BJ (cell line): ENCODE measurements at regions not wholly inside any gene's neighbourhood (a gene's known extent, or its start where the extent isn't known, plus 50 kb on each side); places are given as distances from the start of the nearest gene placed in this dataset.

ENCODE experiments used
- CTCF ChIA-PET: fragments of 350-600 bp; formaldehyde crosslinking; extraction: SDS; loops from one replicate; lab custom pipeline; 2021; ENCODE audit warnings: antibody characterized with exemption, inconsistent platforms; lab: Yijun Ruan, JAX
- POLR2A ChIA-PET: fragments of 300-600 bp; sonication (Branson Sonifier 250); formaldehyde crosslinking; extraction: SDS; loops from one replicate; lab custom pipeline; 2021; ENCODE audit warnings: antibody characterized with exemption; lab: Charles Lee
- DNase-seq: peaks from one replicate; pipeline ENCODE4 v3.0.0-alpha.2; 2011; ENCODE audit warnings: low read depth
- H3K27me3 ChIP-seq: 2 replicates; pipeline ENCODE4 v1.6.0; 2011; ENCODE audit warnings: low read length; ENCODE audit not compliant: control insufficient read depth, insufficient read depth
- H3K36me3 ChIP-seq: 2 replicates; pipeline ENCODE4 v1.5.1; 2011; ENCODE audit warnings: low read length; ENCODE audit not compliant: control insufficient read depth, insufficient read depth
- H3K4me3 ChIP-seq: 2 replicates; pipeline ENCODE4 v1.5.1; 2011; ENCODE audit warnings: low read depth, mild to moderate bottlenecking, control low read depth, low read length
- CTCF ChIP-seq: IDR thresholded peaks from 2 replicates; pipeline ENCODE4 v1.5.1; 2011; ENCODE audit warnings: low read depth, mild to moderate bottlenecking, control low read depth, inconsistent platforms, low read length, moderate library complexity; ENCODE audit not compliant: insufficient read depth

GRCh38 chr10:118193642-118194041 is 146.9 kb upstream of the RAB11FIP2 start:
- no peak for TF ChIP-seq CTCF
- Histone ChIP-seq H3K4me3 (no peak overlapping the region), H3K36me3 (no peaks in the 10 kb centered on the region), H3K27me3 (no peaks in the 10 kb centered on the region)
- ChIA-PET POLR2A (no interaction called here), CTCF (no interaction called here)
- no peak for DNase-seq

- H3K27me3 ChIP-seq: no peaks in the 10 kb centered on the region
Measured at GRCh38 chr10:118181021-118181420, 134.3 kb upstream of the RAB11FIP2 start.

GRCh38 chr10:118175148-118175547 is 128.4 kb upstream of the RAB11FIP2 start:
- ChIA-PET POLR2A (no interaction called here), CTCF (no interaction called here)
- Histone ChIP-seq H3K4me3 (no peak overlapping the region), H3K27me3 (no peaks in the 10 kb centered on the region), H3K36me3 (no peaks in the 10 kb centered on the region)
- DNase-seq: no peak
- TF ChIP-seq CTCF: no peak

More at GRCh38 chr10:118181021-118181420, 134.3 kb upstream of the RAB11FIP2 start:
- no peak for DNase-seq
- no peaks in the 10 kb centered on the region for H3K36me3 ChIP-seq
- TF ChIP-seq CTCF: no peak
- no peak overlapping the region for H3K4me3 ChIP-seq
- ChIA-PET POLR2A (no interaction called here), CTCF (no interaction called here)

- Histone ChIP-seq H3K4me3 (no peak overlapping the region), H3K27me3 (no peaks in the 10 kb centered on the region), H3K36me3 (no peaks in the 10 kb centered on the region)
- no peak for TF ChIP-seq CTCF
- ChIA-PET POLR2A (no interaction called here), CTCF (no interaction called here)
- no peak for DNase-seq
Measured at GRCh38 chr10:118173296-118173695, 126.6 kb upstream of the RAB11FIP2 start.

- CTCF ChIA-PET: interaction anchor here (0.8 to 1.0 kb wide), 3 partner anchors 11 to 244 kb away, joined by 3 read pairs; no protein-coding TSS in a partner anchor
- TF ChIP-seq CTCF: no peak
- H3K36me3 ChIP-seq: no peaks in the 10 kb centered on the region
- no peak overlapping the region for H3K4me3 ChIP-seq
- H3K27me3 ChIP-seq: no peaks in the 10 kb centered on the region
- POLR2A ChIA-PET: no interaction called here
- no peak for DNase-seq
Measured at GRCh38 chr10:118171861-118172260, 125.1 kb upstream of the RAB11FIP2 start.
